ENCODE measurements at regions not wholly inside any gene's neighbourhood (a gene's known extent, or its start where the extent isn't known, plus 50 kb on each side); places are given as distances from the start of the nearest gene placed in this dataset.
A peak's percentile ranks its signal among the peaks of the same experiment; 100 is the strongest.

- no peak for DNase-seq
These were observed 193.0 kb downstream of the HLX start for GRCh38 chr1:221072214-221072613.

GRCh38 chr1:221074332-221074731, 195.1 kb downstream of the HLX start:
- peak; percentile 31 for DNase-seq

GRCh38 chr1:221075911-221076310, 196.7 kb downstream of the HLX start:
- no peak for DNase-seq

GRCh38 chr1:221076391-221076811, 197.2 kb downstream of the HLX start:
- DNase-seq = peak; percentile 65

GRCh38 chr1:221078260-221078965, 199.2 kb downstream of the HLX start:
- DNase-seq = peak; percentile 38

- no peak for DNase-seq
These were observed 204.7 kb downstream of the HLX start for GRCh38 chr1:221083902-221084301.

- no peak for DNase-seq
These were observed 205.4 kb downstream of the HLX start for GRCh38 chr1:221084681-221085080.

GRCh38 chr1:221085701-221086375, 206.6 kb downstream of the HLX start:
- peak; percentile 31 for DNase-seq

GRCh38 chr1:221087919-221088318, 208.7 kb downstream of the HLX start:
- DNase-seq = no peak

- DNase-seq = peak; percentile 81
These were observed 210.0 kb downstream of the HLX start for GRCh38 chr1:221089273-221089672.

- no peak for DNase-seq
These were observed 210.6 kb downstream of the HLX start for GRCh38 chr1:221089803-221090202.

- no peak for DNase-seq
These were observed 214.9 kb downstream of the HLX start for GRCh38 chr1:221093903-221094791.

- peak; percentile 99 for DNase-seq
These were observed 218.4 kb downstream of the HLX start for GRCh38 chr1:221097479-221098281.

GRCh38 chr1:221098471-221099405, 219.5 kb downstream of the HLX start:
- peak; percentile 63 for DNase-seq

- DNase-seq = no peak
These were observed 220.7 kb downstream of the HLX start for GRCh38 chr1:221099747-221100595.

- DNase-seq = peak; percentile 92
These were observed 221.4 kb downstream of the HLX start for GRCh38 chr1:221100611-221101010.

- peak; percentile 97 for DNase-seq
These were observed 222.8 kb downstream of the HLX start for GRCh38 chr1:221101807-221102605.

GRCh38 chr1:221104596-221104995, 225.4 kb downstream of the HLX start:
- no peak for DNase-seq

- no peak for DNase-seq
These were observed 226.3 kb downstream of the HLX start for GRCh38 chr1:221105578-221105977.

- no peak for DNase-seq
These were observed 227.4 kb downstream of the HLX start for GRCh38 chr1:221106616-221107015.

Data from fibroblast of upper back skin (primary cell).